ENCODE measurements at regions not wholly inside any gene's neighbourhood (a gene's known extent, or its start where the extent isn't known, plus 50 kb on each side); places are given as distances from the start of the nearest gene placed in this dataset.

DNA sequence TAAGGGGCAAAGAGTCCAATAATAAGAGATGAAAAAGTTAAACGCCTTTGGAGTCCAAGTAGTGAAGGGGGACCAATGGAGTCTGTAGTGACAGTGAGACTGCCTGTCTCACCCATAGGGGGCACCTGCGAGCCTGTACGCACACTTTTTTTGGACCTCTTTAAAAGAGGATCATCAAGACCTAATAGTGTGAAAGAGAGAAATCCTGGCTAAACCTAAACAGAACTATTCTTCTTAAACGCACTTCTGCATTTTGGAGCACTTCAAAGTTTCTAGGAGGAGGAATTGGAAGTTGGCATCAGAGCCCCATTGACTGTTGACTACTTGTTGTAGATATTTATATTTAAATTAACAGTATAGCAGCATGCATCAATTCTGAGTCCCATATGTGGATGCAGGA is 636.1 kb upstream of the KLF4 start:
- DNase-seq = no peak

DNA sequence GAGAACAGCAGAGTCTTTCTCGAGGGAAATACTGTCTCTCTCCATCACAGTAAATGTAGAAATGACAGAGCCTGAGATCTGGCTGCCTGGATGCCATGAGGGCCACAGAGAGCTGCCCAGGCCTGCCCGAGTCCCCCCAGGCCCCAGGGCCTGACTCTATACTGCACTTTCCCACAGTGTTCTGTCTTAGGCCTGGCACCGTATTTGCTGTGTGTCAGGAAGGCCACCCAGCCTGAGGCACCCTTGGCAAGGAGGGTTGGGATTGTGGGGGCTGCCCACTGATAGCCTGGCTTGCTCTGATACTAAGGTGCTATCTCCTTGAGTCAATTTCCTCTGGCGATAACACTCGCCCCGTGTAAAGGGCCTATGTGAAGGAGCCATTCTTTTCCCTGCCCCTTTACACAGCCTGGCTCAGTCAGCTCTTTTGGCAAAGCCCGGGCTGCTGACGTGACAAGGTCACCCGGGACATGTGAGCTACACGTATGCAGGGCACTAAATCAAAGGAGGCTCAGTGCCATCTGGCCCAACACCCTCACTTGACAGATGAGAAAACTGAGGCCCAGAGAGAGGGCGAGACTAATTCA is 630.1 kb upstream of the KLF4 start:
- no peak for DNase-seq

DNA sequence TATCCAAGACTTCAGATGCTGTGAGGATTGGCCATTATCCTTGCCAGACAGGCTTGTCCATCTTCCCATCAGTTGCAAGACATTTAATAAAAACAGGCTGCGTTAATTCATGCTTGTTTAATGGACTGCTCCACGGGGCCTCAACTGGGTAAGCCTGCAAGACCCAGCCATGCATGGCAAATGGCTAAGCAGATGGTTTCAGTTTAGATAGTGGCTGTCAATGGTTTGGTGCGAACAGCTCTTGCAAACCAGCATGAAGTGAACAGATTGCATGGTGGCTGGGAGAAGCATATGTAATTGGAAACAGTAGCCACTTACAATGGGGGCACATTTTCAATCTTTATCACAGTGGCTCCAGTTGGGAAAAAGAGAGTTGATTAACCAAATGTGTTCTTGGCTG is 628.2 kb upstream of the KLF4 start:
- DNase-seq = no peak

DNA sequence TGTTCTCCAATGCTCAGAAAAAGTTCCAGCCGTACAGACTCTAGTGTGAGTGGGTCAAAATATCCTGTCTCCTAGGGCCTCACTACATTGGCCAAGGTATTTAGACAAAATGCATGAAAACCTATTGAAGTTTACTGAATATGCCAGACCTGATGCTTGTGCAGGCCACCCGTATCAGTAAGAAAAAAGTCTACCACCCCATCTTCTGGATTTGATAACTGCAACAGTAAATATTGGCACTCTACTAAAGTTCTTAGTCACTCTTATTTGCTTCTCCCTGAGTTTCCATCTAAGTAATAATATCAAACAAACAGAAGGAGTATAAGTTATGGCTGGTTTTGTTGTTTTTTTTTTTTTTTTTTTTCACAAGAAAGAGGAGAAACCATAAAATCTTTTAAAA is 627.7 kb upstream of the KLF4 start:
- no peak for DNase-seq

DNA sequence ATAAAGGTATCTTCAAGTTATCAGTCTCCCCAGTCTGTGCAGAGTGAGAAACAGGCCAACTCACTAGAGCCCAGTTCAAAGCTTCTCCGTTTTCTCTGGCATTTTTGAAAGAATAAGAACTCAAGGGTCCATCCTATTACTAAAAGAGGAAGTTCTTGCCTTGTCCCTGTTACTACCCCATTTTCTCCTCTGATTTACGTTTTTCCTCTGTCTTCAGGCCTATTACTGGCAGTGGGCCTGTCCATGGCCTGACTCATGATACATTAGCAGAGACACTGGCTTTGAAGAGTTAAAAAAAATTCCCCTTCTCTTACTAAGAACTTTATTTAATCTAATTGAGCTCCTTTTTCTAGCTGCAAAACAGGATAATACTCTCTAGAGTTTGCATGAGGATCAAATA is 624.0 kb upstream of the KLF4 start:
- no peak for DNase-seq

DNA sequence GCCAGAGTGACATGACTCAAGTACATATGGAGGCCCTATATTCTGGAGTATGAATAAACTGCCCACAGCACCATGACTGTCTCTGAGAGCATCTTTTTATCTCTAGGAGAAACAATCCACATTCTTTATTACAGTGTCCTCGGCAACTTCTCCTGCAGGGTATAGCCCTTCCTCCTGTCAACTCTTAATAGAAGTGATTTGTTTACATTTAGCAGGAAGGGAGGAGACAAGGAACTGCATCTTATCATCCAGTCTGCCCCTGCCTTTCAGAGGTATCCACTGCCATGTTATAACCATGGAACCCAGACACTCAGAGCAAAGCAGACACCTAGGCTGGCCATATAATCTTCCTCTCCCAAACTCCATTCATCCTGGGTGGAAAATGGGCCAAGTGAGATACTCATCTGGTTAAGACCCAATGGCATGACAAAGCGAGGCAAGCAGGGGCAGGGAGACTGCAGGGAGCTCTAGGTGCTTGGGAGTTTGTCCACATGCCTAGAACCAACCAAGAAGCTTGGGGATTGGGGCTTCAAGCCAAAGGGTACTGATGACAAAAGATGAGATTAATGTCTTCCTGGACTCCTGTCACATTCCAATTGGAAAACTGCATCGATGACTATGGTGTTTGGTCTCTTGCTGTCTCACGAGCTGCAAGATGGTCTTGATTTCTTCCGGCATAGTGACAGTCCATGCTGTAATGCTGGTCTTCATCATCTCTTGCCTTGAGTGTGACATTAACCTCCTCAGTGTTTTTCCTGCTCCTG is 620.5 kb upstream of the KLF4 start:
- DNase-seq = no peak

DNA sequence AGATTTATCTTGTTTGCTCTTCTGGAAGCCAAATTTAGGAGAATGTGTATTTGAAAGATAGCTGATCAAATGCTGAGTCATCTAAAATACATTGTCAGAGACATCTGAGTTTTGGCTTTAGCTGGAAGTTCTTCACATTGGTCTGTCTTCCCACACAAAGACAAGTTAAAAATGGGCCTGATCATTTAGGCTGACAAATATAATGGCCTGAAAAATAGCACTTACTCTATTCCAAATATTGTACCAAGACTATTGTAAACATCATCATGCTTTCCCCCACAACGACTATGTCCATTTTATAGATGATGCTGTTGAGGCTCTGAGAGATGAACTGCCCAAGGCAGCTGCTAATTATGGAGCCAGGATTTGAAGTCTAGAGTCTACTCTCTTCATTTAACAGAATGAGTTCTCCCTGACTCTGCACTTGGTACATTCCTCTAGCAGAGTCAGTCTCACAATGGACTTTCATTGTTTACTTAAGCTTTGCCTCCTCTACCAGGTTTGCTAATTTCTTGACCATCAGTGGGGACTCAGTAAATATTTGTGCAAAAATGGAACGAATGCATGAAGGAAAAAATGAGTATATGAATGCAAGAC is 619.4 kb upstream of the KLF4 start:
- DNase-seq = no peak

DNA sequence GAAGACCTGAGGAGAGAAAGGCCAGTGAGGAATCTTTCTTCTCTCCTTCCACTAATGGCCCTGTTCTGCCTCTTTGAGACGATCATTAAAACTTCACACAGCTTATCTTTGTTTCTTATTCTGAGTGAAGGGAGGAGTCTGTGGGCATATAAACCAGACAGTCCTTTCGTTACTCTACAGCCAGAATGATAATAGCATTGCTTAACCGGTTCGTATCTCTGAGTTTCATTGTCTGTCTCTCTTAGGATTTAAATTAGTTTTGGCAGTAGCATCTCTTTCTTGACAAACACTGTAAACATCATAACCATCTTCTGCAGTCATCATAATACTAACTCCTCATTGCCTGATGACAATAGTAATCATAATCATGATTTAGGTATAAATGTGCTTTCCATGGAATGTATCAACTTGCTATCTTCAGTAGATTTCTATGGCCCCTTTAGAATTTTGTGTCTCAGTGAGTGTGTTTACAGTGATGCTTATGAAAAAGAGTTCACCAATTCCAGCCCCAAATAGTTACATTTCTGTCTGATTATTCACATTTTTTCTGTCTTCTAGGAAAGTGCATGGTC is 618.8 kb upstream of the KLF4 start:
- DNase-seq = no peak

DNA sequence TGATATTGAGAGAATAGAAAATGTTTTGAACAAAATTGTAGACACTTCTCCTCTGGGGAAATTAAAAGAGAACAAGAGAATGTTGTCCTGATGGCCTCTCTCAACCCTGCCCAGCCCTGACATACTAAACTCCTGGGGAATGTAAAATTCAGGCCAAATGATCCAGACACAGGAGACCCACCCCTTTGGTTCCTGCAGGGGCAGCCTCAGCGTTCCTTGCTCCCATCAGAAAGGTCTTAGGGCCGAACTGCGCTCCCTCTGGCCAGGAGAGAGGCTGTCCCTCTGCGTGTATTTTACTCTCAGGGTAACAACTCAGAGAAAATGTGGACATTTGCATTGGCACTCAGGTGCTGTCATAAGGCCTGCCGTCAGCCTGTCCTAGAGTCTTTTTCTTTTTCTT is 616.3 kb upstream of the KLF4 start:
- no peak for DNase-seq

DNA sequence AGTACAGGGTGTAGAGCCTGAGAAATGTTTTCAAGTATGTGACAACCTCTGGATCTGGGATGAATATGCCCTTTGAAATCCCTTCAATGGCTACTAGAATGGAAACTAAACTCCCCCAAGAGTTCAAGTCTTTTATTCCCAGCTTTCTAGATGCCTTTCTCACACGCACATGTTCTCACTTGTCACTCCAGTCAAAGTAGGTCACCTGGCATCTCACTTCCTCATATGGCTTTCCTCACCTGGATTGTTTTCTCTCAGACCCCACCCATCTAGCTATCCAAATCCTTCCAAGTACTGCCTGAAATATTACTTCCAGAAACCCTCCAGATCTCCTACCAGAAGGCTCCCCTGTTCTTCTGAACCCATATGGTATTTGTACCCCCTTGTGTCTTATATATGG is 615.4 kb upstream of the KLF4 start:
- no peak for DNase-seq

DNA sequence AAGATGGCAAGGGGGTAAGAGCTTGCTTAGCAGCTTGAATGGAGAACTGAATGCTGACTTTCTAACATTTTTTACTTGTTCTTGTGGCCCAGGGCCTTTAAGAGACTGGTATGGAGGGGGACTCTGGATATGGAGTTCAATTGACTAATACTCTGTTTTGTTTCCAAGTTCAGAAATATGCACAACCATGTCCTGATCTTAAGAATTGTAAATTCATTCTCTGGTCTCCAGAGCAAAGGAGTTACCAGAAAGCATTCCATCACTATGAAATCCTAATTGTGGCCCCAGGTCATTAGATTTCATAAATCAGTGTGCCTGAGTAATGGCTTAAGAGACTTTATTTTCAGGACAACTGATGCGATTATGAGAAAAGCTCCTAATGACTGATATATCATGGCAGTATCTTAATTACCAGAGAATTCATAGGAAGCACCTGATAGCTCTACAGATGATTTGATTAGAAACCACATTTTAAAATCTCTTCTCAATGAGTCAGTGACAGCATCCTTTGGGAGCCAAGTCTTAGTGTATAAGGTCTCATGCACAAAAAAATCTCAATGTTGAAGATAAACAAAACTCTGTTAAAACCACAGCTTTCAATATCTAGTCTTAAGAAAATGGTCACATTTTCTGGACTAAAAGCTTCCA is 613.6 kb upstream of the KLF4 start:
- no peak for DNase-seq

DNA sequence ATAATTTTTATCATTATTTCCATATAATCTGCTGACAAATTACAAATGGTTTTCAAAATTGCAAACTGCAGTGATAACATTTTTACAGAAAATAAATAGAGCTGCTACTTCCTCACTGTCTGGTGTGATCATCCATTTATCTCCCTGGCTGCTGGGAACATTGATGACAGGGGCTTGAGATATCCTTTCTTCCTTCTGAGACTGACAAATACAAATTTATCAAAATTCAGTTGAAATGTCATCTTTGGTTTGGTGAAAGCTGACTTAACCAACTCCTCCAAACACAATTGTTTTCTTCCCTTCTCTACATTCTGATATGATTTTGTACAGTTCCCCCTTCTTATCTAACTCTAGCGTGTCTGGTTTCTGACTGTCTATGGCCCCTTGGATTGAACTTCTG is 611.8 kb upstream of the KLF4 start:
- DNase-seq = no peak

DNA sequence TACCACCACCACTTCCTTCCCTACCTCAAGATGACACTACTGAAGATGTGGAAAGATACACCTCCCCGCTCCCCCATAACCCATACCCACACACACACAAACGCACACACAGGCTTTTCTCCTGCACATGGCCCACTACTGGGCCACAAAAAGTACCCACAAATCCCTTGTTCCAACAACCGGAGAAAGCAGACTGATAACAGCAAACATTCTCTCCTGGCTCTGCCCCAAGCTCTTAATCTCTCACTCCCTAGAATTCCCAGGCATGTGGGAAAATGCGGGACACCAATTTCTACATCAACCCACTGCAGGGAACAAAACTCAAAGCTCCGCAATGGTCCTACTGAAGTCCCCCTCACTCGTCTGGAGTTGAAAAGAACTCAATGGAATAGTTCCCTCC is 611.0 kb upstream of the KLF4 start:
- no peak for DNase-seq

DNA sequence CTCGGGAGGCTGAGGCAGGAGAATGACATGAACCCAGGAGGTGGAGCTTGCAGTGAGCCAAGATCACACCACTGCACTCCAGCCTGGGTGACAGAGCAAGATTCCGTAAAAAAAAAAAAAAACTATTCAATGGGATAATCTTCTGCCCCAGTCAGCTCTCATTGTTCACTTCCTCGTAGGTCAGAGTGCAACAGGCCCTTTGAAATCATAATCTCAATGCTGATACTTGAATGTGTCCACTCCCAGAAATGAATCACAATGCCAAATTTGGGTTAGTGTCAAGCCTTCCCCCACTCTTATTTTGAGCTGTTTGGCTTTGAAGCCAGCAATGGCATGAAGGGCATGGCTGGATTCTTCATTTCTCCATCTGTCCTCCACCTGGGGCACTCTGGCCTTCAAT is 610.3 kb upstream of the KLF4 start:
- DNase-seq = no peak

DNA sequence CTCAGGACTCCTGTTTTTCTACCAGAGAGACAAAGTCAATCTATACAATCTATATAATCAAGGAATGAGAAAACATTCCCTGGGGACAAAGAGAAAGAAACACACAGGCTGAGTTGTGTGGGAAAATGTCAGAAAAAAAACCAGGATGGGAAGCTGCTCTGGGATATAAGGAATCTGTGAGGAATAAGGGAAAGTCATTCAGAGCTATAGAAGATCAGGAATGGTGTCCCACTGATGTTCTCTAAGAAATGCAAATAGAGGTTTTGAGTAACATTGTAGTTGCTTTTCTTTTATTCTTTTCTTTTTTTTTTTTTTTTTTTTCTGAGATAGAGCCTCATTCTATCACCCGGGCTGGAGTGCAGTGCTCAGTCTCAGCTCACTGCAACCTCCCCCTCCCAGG is 605.9 kb upstream of the KLF4 start:
- DNase-seq = no peak

DNA sequence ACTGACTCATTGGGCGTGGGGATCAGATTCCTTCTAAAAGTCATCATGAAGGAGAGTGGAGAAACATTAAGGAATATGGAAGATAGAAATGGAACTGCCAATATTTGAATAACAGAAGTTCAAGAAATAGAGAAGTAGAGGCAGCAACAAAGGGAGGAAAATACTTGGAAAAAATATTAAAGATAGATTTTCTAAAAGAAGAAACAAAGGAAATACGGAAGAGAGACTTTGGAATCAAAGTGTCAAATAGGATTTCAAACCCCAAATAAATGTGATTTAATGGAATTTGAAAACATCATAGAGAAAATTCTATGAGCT is 605.1 kb upstream of the KLF4 start:
- no peak for DNase-seq

DNA sequence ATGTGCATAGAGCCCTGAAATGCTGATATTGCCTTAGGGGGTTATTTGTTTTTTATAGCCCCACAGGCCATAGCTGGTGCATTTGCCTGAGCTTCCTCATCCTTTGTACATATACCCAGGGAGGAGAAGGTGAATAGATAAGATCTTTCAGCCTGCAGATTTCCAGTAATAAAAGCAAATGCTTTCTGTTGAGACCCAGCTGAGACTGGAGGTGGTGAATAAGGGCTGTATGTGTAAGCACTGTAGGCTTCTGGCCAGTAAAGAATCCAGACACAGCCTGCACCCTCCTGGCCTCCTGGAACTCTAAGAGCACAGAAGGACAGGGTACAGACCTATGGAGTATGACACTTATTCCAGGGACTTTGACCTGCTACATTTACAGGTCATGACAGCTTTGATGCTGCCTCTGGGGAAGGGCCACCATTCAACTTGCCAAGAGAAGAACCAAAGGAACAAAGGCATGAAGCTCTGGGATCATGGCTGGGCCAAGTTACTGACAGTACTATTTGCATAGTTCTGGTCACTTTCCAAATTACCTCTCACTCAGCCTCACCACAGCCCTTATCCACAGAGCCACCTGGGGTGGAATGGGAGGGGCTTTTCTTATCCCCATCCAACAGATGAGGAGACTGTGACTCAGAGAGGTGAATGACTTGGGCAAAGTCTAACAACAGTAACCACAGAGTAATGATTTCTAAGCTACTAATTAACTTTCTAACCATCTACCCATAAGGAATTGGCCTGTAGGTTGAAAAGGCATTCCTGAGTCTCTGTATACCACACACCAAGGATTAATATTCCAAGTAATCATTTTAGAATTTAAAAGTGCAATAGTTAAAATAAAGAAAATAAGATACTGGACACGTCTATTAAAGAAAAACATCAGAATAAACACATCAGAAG is 604.5 kb upstream of the KLF4 start:
- no peak for DNase-seq

DNA sequence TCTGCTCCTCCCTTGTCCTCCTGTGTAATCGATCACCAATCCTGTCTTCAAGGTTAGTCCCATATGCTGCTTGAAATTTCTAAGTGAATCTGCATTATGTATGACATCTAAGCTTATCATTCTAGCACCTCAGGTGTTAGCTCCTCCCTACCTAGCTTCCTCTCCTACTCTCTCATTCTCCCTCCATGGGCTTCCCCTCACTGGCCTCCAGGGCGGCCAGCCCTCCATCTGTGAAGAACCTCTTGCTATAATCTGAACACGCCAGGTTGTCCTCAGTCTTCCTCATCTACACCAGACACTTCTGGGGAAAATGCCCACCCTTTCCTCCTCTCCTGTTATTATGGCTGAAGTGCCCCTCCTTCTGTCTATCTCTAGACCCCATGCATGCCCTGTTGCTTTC is 599.3 kb upstream of the KLF4 start:
- no peak for DNase-seq

DNA sequence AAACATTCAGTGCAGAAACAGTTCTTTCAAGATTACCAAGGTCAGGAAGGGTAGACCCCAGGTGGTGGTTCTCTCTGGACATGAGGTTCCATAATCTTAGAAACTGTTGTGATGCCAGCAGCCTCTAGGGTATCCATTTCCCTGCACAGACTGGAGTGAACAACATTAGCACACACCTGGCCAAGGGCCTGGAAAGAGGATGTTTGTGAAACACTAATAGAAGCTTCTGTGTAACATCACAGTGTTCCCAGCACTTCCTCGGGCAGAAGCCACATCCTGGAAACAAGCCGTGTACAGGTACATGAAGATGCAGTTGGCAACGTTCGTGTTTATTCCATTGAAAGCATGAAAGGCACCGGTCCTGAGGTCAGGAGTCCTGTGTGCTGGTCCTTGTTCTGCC is 598.2 kb upstream of the KLF4 start:
- no peak for DNase-seq

DNA sequence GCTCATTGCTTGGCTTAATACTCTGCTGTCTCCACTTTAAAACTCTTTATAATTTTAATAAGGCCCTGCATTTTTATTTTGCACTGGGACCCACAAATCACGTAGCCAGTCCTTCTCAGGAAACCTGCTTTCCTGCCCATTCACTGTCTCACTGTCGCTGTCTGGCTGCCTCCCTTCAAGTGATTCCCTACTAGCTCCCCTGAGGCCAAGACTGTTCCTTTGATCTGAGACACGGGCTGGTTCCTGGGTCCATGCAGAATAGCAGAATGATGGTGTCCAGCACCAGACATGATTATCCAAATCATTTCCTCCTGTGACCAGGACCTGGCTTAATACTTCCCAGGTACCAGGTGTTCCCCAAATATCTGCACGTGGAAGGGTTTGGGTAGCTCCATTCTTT is 597.1 kb upstream of the KLF4 start:
- no peak for DNase-seq

DNA sequence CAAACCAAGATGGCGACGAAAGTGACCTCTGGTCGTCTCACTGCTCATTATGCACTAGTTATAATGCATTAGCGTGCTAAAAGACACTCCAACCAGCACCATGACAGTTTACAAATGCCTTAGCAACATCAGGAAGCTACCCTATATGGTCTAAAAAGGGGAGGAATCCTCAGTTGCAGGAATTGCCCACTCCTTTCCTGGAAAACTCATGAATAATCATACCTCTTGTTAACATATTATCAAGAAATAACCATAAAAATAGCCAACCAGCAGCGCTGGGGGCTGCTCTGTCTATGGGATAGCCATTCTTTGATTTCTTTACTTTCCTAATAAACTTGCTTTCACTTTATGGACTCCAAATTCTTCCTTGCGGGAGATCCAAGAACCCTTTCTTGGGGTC is 595.7 kb upstream of the KLF4 start:
- no peak for DNase-seq

DNA sequence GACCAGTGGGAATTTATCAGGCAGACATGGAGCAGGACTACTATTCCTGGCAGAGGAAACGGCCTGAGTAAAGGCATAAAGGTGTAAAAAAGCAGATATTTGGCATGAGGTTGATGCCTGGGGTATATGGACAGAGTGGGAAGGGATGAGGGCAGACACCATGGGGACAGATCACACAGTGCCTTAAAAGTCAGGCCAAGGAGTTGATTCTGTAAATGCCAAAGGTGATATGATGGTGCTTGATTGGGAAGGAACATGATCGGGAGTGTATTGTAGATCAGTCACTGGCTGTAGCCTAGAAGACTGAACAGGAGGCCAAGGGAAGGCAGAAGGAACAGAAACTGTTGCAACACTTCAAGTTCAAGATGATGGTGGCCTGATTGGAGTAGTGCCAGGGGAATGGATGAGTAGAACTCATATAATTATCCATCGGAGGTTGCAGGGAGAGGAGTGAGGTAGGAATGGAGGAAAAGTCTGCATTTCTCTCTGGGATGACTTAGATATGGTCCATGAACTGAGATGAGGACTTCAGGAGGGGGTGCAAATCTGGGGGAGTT is 594.3 kb upstream of the KLF4 start:
- no peak for DNase-seq

Measured in activated CD4-positive, alpha-beta T cell treated with anti-CD3 and anti-CD28 coated beads, Interleukin-2, amount 50 U/mL, for 16 hours (primary cell).